ENCODE measurements at regions not wholly inside any gene's neighbourhood (a gene's known extent, or its start where the extent isn't known, plus 50 kb on each side); places are given as distances from the start of the nearest gene placed in this dataset.
"Not testable (repeated sequence)": the region's sequence is repeated elsewhere in the genome, so short reads cannot be mapped to it uniquely, and the experiment has no call there.

GRCh38 chr17:22253007-22253406 lies 560.7 kb downstream of the KCNJ18 start:
- DNase-seq (no peak), ATAC-seq (no peak)
- WGBS: 44% methylated on average over 1 of the region's 1 CpG
- H3K9me3 ChIP-seq (ENCODE audit: control insufficient read depth, low read length): no peaks in the 10 kb centered on the region
- H3K27ac ChIP-seq (ENCODE audit: low read length): no peak overlapping the region
- no peaks in the 10 kb centered on the region for H3K4me1 ChIP-seq (ENCODE audit: control insufficient read depth, insufficient read depth, low read length)
- no peak overlapping the region for H3K4me3 ChIP-seq (ENCODE audit: low read length)
- intact Hi-C loops (cut with DNase I): no loop called here
- H3K27me3 ChIP-seq (ENCODE audit: control insufficient read depth, insufficient read depth): no peaks in the 10 kb centered on the region

- ATAC-seq (no peak), DNase-seq (no peak)
- H3K4me3 ChIP-seq (ENCODE audit: low read length): no peak overlapping the region
- WGBS: 73% methylated on average over 17 of the region's 17 CpGs
- H3K9me3 ChIP-seq (ENCODE audit: control insufficient read depth, low read length): no peaks in the 10 kb centered on the region
- no peak overlapping the region for H3K27ac ChIP-seq (ENCODE audit: low read length)
- intact Hi-C loops (cut with DNase I): no loop called here
- H3K4me1 ChIP-seq (ENCODE audit: control insufficient read depth, insufficient read depth, low read length): no peaks in the 10 kb centered on the region
- H3K27me3 ChIP-seq (ENCODE audit: control insufficient read depth, insufficient read depth): no peaks in the 10 kb centered on the region
Observed at GRCh38 chr17:22265807-22266206, 573.5 kb downstream of the KCNJ18 start.

GRCh38 chr17:22266231-22266630 lies 573.9 kb downstream of the KCNJ18 start:
- no peaks in the 10 kb centered on the region for H3K9me3 ChIP-seq (ENCODE audit: control insufficient read depth, low read length)
- H3K27ac ChIP-seq (ENCODE audit: low read length): no peak overlapping the region
- no peak for DNase-seq
- H3K27me3 ChIP-seq (ENCODE audit: control insufficient read depth, insufficient read depth): no peaks in the 10 kb centered on the region
- intact Hi-C loops (cut with DNase I): no loop called here
- no peaks in the 10 kb centered on the region for H3K4me1 ChIP-seq (ENCODE audit: control insufficient read depth, insufficient read depth, low read length)
- no peak overlapping the region for H3K4me3 ChIP-seq (ENCODE audit: low read length)
- ATAC-seq: no peak
- 69% methylated on average over 18 of the region's 18 CpGs for WGBS

DNA sequence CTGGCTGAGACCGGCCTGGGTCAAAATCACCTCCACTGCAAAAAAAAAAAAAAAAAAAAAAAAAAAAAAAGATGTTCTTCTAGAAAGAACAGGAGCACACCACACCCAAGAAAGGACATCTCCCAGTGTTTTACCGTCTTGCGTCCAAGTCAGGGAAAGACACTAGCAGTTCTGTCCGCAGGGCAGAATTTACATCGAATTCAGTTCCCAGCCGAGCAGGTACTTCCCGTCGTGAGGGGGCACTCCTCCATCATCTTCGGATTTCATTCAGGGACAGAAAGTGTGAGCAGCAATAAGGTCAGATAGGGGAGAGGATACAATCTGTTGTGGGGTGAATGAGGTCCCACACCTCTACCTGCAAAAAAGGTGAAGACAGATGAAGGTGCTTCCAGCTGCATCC lies 574.7 kb downstream of the KCNJ18 start:
- Histone ChIP-seq H3K4me1 (ENCODE audit: control insufficient read depth, insufficient read depth, low read length) (no peaks in the 10 kb centered on the region), H3K27me3 (ENCODE audit: control insufficient read depth, insufficient read depth) (no peaks in the 10 kb centered on the region), H3K27ac (ENCODE audit: low read length) (no peak overlapping the region), H3K4me3 (ENCODE audit: low read length) (no peak overlapping the region), H3K9me3 (ENCODE audit: control insufficient read depth, low read length) (no peaks in the 10 kb centered on the region)
- ATAC-seq (no peak), DNase-seq (no peak)
- 88% methylated on average over 9 of the region's 9 CpGs for WGBS
- intact Hi-C loops (cut with DNase I): no loop called here

DNA sequence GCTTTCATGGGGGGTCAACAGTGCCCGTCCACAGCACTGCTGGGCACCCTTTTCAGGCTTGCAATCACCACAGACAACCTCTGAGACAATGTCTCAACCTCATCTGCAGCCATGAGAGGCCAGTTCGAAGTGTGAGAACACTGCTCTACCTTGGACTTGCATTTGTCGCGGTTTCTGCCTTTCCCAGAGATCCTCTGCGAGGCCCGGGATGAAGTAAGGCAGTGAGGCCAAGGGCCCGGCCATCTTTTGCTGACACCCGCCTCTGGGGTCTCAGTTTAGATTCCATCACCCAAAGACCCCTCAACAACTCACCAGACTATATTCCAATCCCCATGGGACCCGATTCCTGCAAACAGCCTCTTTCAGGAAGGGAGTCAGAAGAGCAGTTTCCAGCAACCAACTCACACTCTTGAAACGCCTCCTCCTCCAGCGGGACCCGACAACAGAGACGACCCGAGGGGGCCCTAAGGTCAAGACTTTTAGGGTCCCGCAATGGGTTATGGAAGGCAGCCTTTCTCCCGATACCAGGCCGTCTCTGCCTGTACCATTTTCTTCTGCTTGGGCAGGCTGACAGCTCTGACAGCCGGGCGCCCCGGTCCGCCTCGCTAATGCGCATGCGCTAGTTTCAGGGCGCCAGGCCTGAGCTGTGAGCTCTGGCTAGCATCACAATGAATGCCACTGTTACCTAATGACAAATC lies 576.0 kb downstream of the KCNJ18 start:
- no peak overlapping the region for H3K4me3 ChIP-seq (ENCODE audit: low read length)
- H3K27me3 ChIP-seq (ENCODE audit: control insufficient read depth, insufficient read depth): no peaks in the 10 kb centered on the region
- WGBS: 67% methylated on average over 25 of the region's 25 CpGs
- intact Hi-C loops (cut with DNase I): no loop called here
- H3K27ac ChIP-seq (ENCODE audit: low read length): no peak overlapping the region
- DNase-seq (no peak), ATAC-seq (no peak)
- H3K9me3 ChIP-seq (ENCODE audit: control insufficient read depth, low read length): no peaks in the 10 kb centered on the region
- no peaks in the 10 kb centered on the region for H3K4me1 ChIP-seq (ENCODE audit: control insufficient read depth, insufficient read depth, low read length)

- Histone ChIP-seq H3K4me1 (ENCODE audit: control insufficient read depth, insufficient read depth, low read length) (no peaks in the 10 kb centered on the region), H3K9me3 (ENCODE audit: control insufficient read depth, low read length) (no peaks in the 10 kb centered on the region), H3K27me3 (ENCODE audit: control insufficient read depth, insufficient read depth) (no peaks in the 10 kb centered on the region), H3K4me3 (ENCODE audit: low read length) (no peak overlapping the region), H3K27ac (ENCODE audit: low read length) (no peak overlapping the region)
- WGBS: 64% methylated on average over 13 of the region's 13 CpGs
- intact Hi-C loops (cut with DNase I): no loop called here
- DNase-seq (no peak), ATAC-seq (no peak)
Observed at GRCh38 chr17:22268912-22269220, 576.5 kb downstream of the KCNJ18 start.

GRCh38 chr17:22270381-22270780 lies 578.1 kb downstream of the KCNJ18 start:
- DNase-seq (no peak), ATAC-seq (no peak)
- no peaks in the 10 kb centered on the region for H3K9me3 ChIP-seq (ENCODE audit: control insufficient read depth, low read length)
- H3K4me3 ChIP-seq (ENCODE audit: low read length): no peak overlapping the region
- WGBS: 57% methylated on average over 4 of the region's 4 CpGs
- intact Hi-C loops (cut with DNase I): no loop called here
- H3K27me3 ChIP-seq (ENCODE audit: control insufficient read depth, insufficient read depth): no peaks in the 10 kb centered on the region
- H3K4me1 ChIP-seq (ENCODE audit: control insufficient read depth, insufficient read depth, low read length): no peaks in the 10 kb centered on the region
- H3K27ac ChIP-seq (ENCODE audit: low read length): no peak overlapping the region

DNA sequence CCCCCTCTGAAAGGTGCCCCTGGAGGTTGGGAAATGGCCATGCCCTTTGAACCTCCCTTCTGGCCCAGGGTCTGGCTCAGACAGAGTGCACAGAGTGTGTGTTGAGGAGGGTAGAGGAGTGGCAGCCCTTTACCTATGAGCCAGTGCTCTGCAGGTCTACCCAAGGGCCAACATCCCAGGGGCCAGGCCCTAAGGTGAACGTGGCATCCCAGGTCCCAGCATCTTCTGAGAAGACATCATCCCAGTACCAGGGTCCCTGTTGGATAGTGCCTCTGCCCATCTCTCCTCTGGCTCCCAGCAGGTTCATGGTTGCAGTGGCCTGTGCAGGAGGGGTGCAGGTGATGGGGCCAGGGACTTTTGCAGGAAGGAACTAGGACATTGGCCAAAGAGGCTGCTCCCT lies 578.5 kb downstream of the KCNJ18 start:
- H3K27me3 ChIP-seq (ENCODE audit: control insufficient read depth, insufficient read depth); H3K27ac ChIP-seq (ENCODE audit: low read length); intact Hi-C loops (cut with DNase I); ATAC-seq; DNase-seq; H3K4me3 ChIP-seq (ENCODE audit: low read length); H3K4me1 ChIP-seq (ENCODE audit: control insufficient read depth, insufficient read depth, low read length); H3K9me3 ChIP-seq (ENCODE audit: control insufficient read depth, low read length): not testable (repeated sequence)
- 53% methylated on average over 1 of the region's 1 CpG for WGBS

- H3K27me3 ChIP-seq (ENCODE audit: control insufficient read depth, insufficient read depth): no peaks in the 10 kb centered on the region
- no peak for ATAC-seq
- no peak overlapping the region for H3K27ac ChIP-seq (ENCODE audit: low read length)
- DNase-seq: no peak
- WGBS: 69% methylated on average over 10 of the region's 10 CpGs
- no peaks in the 10 kb centered on the region for H3K9me3 ChIP-seq (ENCODE audit: control insufficient read depth, low read length)
- no peak overlapping the region for H3K4me3 ChIP-seq (ENCODE audit: low read length)
- H3K4me1 ChIP-seq (ENCODE audit: control insufficient read depth, insufficient read depth, low read length): no peaks in the 10 kb centered on the region
- intact Hi-C loops (cut with DNase I): no loop called here
Observed at GRCh38 chr17:22272363-22273146, 580.2 kb downstream of the KCNJ18 start.

GRCh38 chr17:22273308-22273707 lies 581.0 kb downstream of the KCNJ18 start:
- H3K27ac ChIP-seq (ENCODE audit: low read length): no peak overlapping the region
- no peaks in the 10 kb centered on the region for H3K4me1 ChIP-seq (ENCODE audit: control insufficient read depth, insufficient read depth, low read length)
- 57% methylated on average over 2 of the region's 2 CpGs for WGBS
- no peaks in the 10 kb centered on the region for H3K9me3 ChIP-seq (ENCODE audit: control insufficient read depth, low read length)
- intact Hi-C loops (cut with DNase I): no loop called here
- no peaks in the 10 kb centered on the region for H3K27me3 ChIP-seq (ENCODE audit: control insufficient read depth, insufficient read depth)
- ATAC-seq (no peak), DNase-seq (no peak)
- no peak overlapping the region for H3K4me3 ChIP-seq (ENCODE audit: low read length)

- no peak overlapping the region for H3K4me3 ChIP-seq (ENCODE audit: low read length)
- 64% methylated on average over 3 of the region's 3 CpGs for WGBS
- DNase-seq (no peak), ATAC-seq (no peak)
- intact Hi-C loops (cut with DNase I): no loop called here
- H3K4me1 ChIP-seq (ENCODE audit: control insufficient read depth, insufficient read depth, low read length): no peaks in the 10 kb centered on the region
- H3K27me3 ChIP-seq (ENCODE audit: control insufficient read depth, insufficient read depth): no peaks in the 10 kb centered on the region
- H3K9me3 ChIP-seq (ENCODE audit: control insufficient read depth, low read length): no peaks in the 10 kb centered on the region
- H3K27ac ChIP-seq (ENCODE audit: low read length): no peak overlapping the region
Observed at GRCh38 chr17:22277595-22277994, 585.3 kb downstream of the KCNJ18 start.
